NCI-H2171 (cell line): ENCODE measurements at regions not wholly inside any gene's neighbourhood (a gene's known extent, or its start where the extent isn't known, plus 50 kb on each side); places are given as distances from the start of the nearest gene placed in this dataset.

Source experiments
- DNase-seq: peaks from one replicate; lab custom pipeline; 2025; lab: John Stamatoyannopoulos, UW

DNA sequence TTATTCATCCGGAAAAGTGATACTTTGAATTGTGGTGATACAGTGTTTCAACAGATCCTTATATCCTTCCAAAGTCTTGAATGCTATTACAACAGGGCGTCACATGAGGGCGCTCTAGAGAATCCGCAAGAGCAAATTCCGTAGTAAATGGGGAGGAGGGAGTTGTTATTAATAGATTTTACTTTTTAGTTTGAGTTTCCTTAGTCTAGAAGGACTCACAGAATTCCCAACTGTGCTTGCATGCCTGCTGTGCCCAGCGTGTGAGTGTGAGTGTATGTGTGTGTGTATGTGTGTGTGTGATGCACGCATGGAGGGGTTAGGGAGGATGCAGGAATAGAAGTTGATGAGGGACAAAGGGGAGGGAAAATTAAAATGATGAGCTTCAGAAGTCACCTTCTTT lies 375.3 kb downstream of the C12orf75 start:
- no peak for DNase-seq

DNA sequence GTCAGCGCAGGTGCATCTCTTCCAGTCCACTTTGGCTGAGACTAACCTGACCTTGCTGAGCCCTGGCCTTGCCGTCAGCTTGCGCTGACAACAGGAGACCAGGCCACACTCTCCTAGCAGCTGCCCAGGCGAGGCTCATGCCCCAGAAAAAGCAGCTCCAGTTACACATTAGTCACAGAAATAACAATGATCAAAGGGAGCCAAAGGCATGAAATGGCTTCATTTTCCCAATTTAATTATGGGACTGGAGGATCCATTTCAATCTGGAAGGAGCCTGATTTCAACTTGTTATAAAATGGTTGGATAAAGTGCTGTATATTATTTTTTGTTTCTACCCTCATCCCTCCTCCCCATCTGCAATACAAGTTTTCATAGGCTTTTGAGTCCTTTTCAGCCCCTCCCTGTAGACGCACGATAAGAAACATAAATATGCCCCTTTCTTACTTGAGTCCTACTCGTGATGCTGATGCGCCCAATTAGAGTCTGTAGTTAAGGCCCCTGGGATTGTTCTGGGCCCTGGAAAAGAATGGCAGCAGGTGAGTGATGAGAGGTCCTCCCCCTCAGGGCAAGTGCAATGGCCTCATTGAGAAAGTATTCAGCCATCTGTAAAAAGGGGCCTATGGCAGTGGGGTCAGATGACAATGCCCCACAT lies 376.0 kb downstream of the C12orf75 start:
- no peak for DNase-seq

DNA sequence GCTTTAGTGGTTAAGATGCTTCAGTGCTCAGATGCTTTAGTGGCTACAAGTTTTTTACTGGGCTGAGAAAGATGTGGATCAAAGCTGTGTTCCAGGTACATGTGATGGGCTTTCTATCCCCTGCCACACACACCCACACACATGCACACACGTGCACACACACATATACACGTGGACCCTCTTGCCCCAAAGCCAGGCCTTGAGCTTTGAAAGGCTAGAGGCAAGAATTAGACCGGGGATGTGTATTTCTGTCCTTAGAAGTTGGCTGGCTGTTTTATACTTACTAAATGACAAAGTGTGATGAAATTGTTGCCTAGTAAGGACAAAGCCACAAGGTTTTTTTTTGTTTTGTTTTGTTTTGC lies 376.5 kb downstream of the C12orf75 start:
- DNase-seq, result no peak

DNA sequence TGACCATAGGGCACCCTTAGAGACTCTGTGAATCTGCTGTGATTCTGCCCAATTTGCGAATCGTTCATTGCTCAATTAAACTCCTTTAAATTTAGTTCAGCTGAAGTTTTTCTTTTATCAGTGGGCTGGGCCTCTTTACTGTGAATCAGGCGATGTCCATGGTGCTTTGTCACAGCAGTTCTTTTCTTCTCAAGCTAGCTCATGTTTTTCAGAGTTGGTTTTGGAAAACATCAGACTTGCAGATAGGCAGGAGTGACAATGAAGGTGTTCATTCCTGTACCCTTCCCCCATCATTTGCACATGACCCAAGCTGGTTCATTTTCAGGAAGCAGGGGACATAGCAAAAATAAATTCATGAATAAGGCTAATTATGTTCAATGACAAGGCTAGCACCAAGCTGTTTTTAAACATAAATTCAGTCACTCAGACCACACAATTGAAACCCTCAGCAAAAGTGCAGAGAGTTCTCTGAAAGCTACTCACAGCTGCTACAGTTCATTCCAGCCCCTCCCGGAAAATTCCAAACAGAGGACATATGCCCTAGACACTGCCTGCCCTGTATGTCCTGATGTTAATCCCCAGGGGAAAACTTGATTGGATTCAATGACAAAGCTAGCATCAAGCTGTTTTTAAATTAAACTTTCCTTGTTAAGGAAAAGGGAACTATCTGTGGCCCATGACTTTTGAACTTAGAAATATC lies 383.3 kb downstream of the C12orf75 start:
- DNase-seq, result no peak

DNA sequence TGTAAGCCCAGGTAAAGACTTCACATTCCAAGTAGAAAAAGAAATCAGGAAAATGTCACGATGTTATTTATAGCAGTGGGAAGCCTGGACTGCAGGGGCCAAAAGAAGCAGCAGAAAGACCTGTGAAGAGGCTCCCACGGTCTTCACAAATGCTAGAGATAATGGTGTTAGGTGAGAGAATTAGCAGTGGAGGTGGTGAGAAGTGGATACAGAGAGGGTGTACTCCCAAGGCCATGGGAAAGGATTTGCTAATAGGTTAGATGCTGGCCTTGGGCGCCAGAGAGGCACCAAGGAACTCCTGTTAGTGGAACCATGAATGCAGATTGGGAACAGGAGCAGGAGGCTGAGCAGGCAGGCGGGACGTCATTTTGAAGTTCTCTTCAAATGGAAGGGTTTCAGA lies 386.1 kb downstream of the C12orf75 start:
- DNase-seq, result no peak

DNA sequence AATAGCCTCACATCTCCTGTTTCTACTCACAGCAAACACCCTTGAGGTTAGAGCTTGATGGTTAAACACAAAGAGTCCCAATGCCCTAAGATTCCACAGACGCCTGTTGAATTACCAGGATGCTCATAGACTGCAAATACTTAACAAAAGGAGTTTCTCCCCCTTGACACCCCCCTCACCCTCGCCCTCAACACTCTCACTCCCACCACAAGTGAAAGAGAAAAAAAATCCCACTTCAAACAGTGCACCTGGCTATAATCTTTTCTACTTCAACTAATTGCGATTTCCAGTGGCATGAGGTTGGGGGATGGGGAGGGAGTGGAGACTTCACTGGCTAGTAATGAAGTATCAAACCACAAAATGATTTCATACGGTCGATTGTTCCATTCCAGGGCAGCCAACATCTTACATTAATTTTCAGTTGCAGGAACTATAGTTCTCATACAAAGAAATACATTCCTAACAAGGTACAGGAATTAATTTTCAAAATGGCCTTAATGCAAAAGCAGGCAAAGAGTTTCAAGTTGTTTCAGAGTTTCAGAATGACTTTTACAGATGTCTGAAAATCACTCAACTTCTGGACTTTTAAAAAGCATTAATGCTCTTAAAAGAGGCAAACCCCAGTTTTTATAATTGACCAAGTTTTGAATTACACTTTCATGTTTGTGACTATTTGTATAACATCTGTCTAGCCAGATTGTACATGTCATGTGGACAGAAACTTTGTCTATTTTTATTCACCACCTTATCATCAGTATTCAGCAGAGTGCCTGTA lies 390.7 kb downstream of the C12orf75 start:
- peak; percentile 4 for DNase-seq

DNA sequence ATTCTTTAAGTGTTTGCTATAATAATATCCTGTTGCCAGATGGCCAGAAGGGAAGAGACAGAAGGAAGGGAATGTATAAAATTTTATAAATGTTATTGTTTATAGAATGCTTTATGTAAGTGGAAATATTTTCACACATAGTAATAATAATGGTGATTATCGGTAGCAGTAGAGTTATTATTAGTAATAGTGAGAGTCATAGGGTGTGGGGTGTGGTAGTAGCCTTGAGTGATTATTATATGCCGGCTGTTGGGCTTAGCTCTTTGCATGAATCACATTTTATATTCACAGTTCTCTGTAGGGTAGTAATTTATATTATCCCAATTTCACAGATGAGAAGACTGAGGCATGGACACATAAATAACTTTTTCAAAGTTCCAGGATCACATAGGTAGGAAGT lies 391.4 kb downstream of the C12orf75 start:
- no peak for DNase-seq

- no peak for DNase-seq
These were observed 392.6 kb downstream of the C12orf75 start for GRCh38 chr12:105723066-105723465.

DNA sequence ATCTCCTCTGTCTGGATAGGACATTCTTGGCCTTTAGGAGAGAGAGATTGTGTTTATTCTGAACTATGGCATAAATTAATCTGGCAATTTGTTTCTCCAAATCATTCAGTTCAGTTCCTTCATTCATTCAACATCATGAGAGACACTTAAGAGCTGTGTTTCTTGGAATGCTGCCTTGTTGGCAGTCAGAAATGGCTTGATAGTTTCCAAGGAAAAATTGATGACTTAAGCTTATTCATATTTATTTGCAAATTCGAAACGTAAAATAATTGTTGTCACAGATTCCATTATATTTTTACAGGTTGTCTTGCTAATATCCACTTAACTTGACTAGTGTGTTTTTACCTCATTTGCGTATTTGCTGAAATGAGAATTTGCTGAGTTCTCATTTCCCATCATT lies 393.0 kb downstream of the C12orf75 start:
- DNase-seq, result no peak

DNA sequence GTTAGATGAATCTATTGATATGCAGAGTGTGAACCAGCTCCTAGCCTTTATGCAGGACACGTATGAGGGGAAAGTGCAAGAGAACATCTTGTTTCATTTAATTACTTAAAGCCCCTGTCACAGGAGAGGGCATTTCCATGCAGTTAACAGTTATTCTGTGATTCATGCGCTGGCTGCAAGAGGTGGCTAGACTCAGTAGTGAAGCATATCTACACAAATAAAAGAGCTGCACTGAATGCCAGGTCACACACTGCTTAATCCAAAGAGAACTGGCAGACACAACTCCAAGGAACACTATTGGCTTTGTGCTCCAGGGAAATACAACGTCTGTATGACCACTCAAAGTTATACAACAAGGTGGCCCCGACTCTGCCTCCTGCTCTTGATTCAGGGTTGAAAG lies 394.1 kb downstream of the C12orf75 start:
- no peak for DNase-seq

GRCh38 chr12:105725054-105725453 lies 394.6 kb downstream of the C12orf75 start:
- no peak for DNase-seq

DNA sequence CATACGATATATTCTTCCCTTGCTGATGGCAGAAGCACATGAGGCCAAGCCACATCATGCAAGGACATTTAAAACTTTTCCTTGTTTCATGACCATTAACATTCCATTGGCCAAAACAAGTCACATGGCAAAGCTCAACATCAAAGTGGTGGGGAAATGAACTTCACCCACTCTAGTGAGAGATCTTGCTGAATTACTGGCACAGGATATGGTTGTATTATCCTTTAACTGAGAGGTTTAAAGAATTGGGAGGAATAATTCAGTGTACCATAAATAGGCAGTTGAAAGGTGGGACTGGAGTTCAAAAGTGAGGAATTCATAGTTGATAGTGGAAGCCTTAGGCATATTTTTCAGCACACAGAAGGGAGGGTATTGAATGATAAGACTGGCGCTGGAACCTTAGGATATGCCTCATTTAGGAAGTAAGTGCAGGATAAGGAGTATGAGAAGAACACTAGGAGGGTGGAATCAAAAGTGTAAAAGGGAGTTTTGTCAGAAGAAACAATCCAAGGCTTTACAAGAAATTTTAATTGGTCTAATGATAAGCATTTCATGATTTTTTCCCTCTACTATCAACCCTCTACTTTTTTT lies 398.8 kb downstream of the C12orf75 start:
- DNase-seq, result no peak

GRCh38 chr12:105729926-105730325 lies 399.4 kb downstream of the C12orf75 start:
- no peak for DNase-seq

DNA sequence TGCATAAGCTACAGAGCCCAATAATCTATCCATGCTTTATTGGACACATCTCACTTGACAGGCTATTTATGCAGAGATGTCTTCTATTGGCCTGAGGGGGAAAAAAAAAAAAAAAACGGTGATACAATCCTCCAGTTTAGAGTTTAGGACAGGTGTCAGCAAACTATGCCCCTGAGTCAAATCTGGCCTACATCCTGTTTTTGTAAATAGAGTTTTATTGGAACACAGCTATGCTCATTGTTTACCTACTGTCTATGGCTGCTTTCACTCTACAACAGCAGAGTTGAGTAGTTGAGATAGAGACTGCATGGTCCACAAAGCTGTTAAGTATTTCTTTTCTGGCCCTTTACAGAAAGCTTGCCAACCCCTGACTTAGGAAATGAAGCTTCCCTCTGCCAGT lies 403.1 kb downstream of the C12orf75 start:
- DNase-seq, result no peak

- no peak for DNase-seq
These were observed 402.3 kb downstream of the NUAK1 start for GRCh38 chr12:105736498-105736897.

GRCh38 chr12:105738051-105738450 lies 400.7 kb downstream of the NUAK1 start:
- no peak for DNase-seq

DNA sequence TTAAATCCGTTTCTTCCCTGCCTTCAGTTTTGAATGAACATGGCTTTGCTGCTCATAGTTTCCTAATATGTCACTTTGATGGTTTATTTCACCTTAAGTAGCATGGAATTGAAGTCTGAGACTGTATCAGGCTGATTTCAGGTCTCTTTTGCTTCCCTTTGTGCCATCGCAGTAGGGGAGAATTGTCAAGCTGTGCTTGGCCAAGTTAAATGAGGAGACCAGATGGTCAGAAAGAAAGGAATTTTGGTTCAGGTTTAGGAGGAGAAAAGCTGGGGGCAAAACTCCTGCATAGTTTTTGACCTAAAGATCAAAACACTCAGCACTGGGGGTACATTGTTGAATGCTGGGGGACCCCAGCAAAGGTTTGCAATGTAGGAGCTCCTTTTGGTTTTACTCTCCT lies 398.4 kb downstream of the NUAK1 start:
- DNase-seq, result no peak

- peak; percentile 55 for DNase-seq
These were observed 397.6 kb downstream of the NUAK1 start for GRCh38 chr12:105740970-105741725.

GRCh38 chr12:105741786-105742566 lies 396.8 kb downstream of the NUAK1 start:
- DNase-seq, result peak; percentile 19

DNA sequence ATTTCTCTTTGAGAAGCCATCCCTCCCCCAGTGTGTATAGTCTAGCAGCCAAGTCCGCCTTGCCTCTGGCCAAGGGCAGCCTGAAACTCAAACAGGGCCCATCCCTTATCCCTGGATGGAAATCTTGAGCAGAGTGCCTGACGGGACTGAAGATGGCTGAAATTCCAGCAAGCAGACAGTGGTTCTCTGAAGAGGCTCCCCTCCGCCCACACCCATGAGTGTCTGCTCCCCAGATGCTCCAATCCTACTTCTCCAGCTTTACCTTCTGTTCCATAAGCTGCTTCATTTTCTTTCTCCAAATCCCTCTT lies 396.2 kb downstream of the NUAK1 start:
- DNase-seq, result no peak

- no peak for DNase-seq
These were observed 394.2 kb downstream of the NUAK1 start for GRCh38 chr12:105744371-105745058.
